ENCODE measurements at regions not wholly inside any gene's neighbourhood (a gene's known extent, or its start where the extent isn't known, plus 50 kb on each side); places are given as distances from the start of the nearest gene placed in this dataset.

DNA sequence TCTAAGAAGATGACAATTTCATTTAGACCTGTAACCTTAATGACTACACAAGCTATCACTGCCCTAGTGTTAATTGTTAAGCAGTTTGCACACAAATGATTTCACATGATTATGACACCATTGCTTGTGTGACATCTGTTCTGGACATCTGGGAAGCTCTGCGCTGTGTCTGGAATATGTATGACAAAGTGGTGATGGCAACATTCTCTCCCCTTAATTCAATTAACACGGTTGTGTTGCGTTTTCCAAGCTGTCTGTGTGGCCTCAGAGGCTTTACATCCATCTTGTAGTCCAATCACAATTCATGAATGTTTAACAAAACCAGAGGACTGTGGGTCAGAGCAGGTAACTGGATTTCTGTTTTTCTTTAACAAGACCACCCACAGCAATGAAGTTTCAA, 204.4 kb downstream of the COG6 start:
- DNase-seq: no peak

DNA sequence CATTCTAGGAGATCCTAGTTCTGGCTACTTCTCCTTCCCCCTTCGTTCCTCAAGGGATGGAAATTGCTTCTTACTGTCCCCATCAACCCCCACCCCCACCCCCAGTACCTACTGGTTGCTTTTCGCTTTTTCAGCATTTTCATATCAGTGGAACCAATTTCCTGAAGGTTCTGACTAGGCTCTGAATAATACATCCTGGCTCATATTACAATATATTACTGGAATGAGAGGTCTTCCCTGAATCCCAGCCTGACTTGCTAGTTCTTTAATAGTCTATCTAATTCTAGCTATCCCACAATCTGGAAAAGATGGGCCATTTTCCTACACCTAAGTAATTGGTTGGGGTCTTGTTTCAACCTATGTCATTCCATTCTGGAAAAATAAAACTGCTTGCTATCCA, 207.4 kb downstream of the COG6 start:
- DNase-seq: no peak

DNA sequence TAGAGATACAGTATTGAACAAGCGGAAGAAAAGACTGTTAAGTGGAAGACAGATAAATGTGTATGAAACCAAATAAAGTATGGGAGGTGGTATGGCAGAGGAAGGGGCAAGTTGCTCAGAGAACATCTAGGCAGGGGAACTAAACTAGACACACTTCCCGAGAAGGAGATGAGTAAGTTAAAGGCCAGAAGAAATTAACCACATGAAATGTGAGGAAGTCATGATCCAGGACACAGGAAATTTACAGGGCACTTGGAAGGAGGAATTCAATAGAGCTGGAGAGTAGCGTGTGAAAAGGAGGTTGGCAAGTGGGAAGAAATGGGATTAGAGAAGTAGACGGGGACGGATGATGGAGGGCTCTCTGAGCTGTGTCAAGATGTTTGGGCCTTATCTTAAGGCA, 208.8 kb downstream of the COG6 start:
- no peak for DNase-seq

DNA sequence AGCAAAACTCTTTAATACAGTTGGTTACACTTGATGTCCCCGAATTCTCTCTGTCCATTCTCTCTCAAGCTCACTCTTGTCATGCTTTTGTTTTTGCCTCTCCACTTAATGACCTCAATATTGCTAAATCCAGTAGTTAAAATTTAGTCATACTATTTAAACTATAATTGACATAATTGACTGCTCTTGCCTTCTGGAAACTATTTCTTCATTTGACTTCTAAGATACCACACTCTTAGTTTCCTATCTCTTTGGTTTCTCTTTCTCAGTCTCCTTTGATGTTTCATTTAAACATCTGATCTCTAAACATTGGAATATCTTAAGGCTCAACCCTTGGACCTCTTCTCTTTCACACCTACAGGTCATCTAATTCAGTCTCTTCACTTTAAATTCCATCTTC, 211.3 kb downstream of the COG6 start:
- no peak for DNase-seq

DNA sequence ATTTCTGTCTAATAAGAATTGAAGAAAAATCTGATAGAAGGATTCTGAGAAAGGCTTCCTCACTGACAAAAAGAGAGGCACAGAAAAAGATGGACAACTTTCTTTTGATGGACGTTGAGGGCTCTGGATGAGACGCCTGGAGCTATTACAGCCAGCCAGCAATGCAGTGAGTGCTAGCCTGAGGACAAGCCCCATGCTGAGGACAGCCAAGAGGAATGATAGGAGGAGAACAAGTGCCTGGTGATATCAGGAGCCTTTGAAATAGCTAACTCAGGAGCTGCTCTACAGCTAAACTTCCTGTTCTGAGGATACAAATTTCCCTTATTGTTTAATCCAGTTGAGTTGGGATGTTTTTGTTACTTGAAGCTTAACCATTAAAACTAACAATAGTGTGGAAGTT, 212.3 kb downstream of the COG6 start:
- DNase-seq: no peak

DNA sequence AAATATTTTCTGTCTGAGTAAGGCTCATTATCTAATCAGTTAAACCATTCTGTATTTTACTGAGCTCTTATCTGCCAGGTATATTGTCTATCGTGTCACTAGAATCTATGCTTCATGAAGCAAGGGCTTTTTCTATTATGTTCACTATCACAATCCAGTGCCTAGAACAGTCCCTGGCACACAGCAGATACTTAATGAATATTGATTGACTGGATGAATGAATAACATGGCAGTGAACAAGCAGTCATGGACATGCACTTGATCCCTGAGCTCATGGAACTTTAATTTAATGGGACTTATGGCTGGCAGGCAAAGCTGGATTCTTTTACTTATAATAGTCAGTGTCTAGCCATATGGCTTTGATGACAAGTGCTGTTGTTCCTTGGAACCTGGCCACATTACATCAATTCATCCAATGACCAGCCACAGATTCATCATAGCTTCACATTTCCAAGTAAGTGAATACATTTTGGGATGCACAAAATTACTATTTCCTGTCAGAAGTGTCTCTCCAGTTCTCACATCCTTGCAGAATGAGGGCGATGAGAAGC, 214.8 kb downstream of the COG6 start:
- no peak for DNase-seq

DNA sequence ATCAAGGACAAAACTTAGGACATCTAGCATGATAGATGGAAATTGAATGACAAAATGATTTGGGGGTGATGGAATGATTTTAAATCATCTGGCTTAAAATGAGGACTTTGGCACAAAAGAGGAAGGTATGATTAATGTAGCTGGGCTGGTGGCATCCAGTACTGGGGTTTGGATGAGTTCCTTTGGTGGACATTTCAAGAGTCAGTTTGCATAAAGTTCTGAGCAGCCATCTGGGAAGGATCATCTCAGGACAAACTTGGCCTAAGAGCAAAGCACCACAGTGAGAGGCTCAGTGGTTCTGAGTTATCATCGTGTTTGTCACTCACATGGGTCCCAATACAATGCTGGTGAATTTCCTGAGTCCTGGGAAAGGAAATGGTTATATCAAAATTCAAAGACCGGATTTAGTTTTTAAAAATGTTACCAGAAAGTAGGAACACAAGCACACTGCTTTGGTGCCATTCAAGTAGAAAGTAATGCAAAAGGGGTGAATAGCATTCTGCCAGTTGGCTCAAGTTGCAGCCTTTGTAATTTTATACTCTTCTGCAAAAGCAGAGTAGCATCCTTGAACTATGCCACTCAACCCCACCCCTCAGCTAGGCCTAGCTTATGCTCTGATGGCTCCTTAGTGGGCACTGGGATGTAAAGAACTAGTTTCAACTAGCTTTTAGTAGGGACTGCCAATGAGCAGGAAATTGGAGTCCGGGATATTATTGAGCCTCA, 219.0 kb downstream of the COG6 start:
- no peak for DNase-seq

DNA sequence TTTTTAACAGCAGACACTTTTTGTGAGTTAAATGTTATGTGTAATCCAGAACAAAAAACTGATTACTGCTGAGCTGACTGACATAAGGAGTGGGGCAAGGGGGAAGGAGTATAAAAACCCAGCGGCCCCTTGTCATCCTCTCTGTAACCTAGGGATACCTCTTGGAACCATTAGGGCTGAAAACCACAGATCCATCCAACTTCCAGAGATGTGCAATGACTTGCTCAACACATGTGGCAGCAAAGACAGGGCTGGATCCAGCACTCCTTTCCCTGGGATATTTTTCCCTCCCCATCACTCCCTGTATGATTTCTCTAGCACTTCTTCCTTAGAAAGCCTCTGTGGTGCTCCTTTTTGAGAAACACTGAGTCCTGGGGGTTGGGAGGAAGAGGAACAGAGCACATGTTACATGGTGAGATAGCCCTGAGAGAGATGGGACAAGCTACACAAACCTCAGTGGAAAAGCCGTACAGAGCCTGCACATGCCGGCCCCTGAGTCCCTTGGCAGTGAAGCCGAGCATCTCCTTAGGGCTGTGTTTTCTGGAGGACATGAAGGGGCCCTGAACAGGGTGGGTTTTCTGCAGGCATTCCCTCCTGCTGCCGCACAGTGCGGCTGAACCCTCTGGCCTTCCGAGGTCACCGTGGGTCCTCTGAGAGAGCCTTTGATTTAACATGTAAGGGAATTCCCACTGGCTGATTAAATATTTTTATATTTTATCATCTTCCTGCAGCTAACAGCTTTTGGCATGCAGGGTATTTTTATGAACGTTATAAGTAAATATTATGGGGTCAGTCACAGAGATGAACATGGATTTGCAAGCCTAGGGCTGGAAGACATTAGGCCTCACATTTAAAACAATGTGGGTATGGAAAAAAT, 219.9 kb downstream of the COG6 start:
- no peak for DNase-seq

DNA sequence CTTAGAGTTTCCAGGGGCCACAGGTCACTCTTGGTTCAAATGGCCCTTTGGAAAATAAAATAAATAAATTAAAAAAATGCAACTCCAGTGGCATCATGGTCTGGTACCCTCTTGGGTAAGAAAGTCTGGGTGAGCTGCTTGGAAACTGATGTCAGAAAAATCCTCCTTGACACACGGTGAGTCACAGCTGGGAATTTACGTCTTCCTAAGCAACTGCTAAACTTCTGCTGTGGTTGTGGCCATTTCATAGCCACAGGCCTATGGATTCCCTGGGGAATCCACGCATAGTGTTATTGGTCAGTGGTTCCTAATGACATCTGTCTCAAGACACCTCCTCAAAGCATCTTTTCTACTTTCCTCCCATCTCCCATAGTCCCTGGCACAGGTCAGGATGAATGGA, 220.8 kb downstream of the COG6 start:
- no peak for DNase-seq

DNA sequence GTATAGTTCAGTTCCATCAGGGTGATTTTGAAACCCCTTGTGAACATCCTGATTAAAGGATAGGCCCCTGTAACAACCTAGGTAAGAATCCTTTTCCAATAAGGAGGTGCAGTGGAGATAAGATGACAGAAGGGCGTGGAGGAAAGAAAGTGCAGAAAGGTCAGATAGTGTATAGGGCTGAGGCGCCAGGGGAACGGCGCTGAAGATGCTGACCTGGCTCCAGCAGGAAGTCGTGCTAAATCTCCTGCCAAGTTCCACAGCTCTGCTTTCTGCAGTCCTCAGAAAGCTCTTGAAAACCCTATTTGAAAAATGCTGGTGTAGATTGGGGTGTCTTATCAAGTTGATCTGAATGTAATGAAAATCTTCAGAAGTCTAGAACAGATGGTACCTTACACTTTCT, 221.7 kb downstream of the COG6 start:
- no peak for DNase-seq

DNA sequence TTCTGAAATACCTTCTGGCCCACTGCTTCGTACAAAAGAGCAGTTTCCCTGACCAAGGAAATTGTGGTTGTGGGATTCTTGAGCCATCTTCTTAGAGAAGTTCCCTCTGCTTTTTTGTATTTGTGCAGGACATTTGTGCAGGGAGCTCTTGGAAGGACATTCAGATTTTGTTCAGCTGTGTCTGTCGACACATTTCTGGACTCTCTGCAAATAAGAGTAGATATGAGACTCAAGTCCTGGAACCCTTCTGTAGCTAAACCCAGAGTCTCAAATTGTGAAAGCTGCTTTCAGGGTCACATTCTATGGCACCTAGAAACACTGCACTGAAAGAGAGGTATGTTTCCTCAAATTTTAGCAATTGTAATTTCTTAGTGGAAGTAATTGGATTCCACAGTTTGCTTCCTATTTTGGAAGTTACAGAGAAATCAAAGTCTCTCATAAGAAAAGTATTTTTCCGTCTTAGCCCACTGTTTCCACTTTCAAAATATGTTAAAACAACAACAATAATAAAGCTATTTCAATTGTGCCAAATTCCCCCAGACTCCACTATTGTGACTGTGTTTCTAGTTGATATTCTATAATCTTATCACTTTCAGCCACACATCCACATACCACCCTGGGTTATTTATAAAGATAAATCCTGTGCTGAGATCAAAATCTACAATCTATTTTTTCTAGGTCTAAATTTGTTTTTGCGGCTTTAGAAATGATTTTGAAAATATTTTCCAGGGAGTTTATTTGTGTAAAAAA, 224.0 kb downstream of the COG6 start:
- no peak for DNase-seq

DNA sequence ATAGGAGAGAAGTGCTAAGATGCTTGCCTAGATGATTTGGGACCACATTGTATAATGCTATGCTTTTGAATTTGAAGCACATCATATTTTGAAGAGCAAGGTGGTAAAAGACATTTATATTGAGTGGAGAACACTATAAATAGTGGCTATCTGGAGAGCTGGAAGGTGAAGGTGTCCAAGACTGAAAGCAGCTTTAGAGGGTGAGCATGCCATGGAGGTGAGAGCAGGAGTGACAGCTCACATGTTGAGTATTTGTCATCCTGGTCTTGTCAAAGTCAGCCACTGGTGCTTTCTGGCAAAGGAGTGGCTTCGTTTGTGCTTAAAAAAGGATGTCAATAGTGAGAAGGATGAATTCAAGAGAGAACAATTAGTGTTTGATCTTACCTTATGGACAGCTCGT, 225.9 kb downstream of the COG6 start:
- DNase-seq: no peak

DNA sequence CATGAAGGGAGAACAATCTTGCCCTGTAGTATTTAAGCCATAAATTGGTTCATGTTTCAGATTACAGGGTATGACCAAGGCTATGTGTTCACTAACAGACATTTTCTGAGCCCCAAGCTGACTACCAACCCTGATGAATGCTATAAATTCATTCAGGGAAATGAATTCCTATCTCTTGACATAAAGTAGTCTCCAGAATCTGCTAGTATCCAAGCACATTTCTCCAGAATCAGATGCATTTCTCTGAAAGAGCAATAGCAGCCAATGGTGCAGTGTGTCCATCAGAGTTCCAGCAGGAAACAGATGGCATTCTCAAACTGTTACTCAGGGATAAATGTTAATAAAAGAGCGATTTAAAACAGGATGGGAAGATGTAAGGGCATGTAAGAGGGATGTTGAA, 226.4 kb downstream of the COG6 start:
- no peak for DNase-seq

DNA sequence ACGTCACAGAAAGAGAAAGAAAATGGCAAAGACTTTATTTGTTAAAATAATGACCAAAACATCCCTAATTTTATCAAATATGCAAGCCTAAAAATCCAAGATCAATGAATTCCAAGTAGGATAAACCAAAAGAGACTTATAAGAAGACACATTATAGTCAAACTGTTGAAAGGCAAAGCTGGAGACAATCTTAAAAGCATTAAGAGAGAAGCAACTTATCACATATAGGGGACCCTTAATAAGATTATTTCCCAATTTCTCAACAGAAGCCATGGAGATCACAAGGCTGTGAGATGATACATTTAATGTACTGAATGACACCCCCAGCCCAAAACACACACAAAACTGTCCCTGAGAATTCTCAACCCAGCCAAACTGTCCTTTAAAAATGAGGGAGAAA, 228.7 kb downstream of the COG6 start:
- no peak for DNase-seq

DNA sequence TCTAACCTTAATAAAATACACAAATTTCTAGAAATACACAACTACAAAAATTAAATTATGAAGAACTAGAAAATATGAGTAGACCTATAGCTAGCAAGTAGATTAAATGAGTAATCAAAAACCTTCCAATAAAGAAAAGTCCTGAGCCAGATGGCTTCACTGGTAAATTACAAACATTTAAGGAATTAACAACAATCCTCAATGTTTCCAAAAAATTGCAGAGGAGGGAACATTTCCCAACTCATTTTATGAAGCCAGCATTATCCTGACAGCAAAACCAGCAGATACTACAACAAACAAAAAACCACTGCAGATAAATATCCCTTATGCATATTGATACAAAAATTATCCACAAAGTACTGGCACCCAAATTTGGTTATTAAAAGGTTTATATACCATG, 230.9 kb downstream of the COG6 start:
- DNase-seq: no peak

DNA sequence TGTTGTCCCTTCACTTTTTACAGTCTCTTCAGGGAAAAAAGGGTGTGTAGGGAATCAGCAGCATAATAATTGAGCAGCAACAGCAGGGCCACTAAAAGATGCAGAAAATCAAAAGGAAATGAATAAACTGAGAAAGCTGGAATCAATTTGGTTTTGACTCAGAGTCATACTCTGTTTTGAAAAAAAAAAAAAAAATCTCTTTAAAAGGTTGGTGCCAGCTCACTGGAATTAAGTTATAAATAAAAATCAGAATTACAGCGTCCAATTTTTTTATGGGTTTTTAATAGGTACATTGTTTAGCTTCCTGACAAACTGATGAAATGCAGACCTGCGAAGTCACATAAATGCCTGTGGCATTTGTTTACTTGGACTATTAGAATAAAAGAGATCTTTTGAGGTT, 231.9 kb downstream of the COG6 start:
- DNase-seq: no peak

DNA sequence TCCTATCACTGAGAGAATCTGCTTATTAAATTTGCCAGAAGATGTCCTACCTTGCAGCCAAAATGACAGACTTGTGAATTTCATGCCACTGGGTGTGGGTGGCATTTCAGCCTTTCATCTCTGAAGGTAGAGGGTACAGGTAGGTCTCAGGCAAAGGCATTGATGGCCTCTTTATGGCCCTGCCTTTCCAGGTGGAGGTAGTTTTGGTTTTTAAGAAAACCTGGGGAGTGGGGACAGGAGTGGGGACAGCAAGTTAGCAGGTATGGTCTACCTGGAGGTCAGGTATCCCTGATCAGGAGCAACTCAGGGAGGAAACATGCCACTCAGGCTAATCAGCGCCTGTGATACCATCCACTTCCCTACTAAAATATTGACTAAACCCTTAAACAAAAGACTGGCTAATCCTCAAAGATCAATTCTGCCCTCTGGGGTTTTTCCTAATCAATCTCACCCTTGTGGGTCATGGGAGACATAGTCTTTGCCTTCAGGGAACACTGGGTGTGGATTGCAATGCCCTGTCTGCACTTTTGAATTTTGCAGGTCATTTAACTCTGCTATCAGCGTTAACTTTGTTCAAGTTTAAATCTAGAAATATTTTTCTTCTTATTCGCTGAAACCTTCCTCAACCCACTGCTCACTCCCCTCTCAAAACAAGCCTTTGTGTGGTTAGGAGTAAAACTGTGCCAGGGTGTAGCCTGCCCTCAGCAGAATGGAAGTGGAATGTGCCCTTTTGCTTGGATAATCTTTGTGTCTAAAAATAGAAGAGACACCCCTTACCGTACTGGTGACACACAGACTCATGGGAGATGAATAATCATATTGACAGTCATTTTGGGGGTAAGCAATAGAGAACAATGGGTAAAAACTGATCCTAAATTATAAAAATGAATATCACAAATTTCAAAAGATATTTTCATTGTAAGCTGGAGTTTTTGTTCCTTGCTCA, 233.7 kb downstream of the COG6 start:
- DNase-seq: no peak

DNA sequence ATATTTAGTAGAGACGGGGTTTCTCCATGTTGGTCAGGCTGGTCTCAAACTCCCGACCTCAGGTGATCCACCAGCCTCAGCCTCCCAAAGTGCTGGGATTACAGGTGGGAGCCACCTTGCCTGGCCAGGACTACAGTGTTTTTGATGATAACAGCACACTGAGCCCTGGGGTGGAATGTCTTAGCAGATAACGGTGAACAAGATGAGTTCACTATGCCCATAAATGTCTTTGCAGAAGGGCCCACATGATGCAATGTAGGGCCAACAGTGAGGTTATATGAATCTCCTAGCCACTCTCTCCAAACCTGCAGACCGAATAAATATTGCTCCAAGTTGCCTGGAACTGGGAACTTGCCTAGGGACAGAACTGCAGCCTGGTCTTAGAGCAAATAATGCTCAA, 235.1 kb downstream of the COG6 start:
- DNase-seq: no peak

DNA sequence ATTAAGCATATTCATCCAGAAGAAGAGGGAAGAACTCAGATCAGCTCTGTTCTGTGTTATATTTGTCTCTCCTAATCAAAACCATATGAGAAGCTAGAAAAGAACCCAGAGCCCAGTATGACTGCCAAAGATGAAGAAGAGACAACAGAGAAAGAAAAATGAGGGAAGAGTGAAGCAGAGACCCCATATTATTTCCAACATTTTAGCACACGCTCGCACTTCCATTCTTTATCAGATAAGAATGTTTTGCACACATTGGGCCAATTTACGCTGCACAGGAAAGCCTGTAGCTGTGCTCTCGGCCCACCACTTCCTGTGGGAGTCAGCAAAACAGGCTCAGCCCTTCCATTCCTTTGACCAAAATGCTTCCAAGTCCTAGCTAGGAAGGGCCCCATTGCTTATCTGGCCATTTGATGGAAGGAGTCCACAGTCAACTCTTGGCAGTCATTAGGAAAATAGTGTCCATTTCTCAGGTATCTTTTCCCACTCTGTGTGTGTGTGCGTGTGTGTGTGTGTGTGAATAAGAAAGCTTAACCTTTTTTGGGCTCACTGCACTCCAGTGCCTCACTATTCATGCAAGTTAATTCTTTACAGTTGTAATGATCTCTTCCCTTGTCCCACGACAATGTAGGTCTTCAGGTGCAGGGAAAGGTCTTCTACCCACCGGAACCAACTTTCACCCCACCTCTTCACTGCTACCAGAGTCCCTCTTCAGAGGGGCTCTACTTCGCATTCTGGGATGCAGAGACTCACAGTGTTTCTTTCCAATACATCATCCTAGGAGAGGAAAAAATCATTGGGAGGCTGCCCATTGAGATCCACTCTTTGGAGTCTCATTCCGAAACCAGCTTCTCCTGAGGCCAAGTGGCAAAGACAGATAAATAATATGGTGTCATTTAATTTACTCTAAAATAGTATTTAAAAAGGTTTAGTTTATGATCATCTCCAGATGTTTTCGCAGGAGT, 237.5 kb downstream of the COG6 start:
- peak; percentile 16 for DNase-seq

DNA sequence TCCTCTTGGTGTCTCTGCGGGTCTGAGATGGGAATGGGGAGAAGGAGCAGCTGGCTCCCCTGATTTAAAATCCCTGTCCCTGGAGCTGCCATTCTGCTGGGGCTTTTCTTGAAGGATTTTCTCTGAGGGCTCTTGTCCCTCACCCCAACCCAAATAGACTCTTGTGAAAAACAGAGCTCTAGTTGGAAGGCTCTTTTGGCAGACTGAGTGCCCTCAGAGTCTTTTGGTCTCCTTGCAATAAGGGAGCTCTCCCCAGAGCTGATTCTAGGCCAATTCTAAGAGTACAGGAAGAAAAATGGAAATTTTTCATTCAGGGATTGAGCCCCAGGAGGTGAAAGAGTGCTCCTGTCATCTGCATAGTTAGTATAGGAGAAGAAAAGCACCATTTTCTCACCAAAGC, 238.3 kb downstream of the COG6 start:
- DNase-seq: no peak

DNA sequence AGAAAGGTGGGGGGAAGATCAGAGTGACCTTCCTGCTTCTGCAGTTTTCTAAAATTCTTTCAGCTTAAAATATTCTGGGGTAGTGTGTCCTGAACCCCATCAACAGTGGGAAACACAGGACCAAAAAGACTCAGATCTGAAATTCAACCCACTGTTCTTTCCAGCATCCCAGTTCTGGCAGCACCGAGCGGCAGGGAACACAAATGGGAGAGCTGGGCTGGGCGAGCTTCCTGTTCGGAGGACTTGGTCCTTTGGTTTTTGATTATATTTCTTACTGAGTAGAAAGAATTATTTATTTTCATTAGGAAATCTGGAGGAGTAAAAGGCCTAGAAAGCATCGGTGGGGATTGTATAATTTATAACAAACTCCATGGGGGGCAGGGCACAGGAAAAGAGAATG, 239.1 kb downstream of the COG6 start:
- no peak for DNase-seq
